ENCODE measurements at regions not wholly inside any gene's neighbourhood (a gene's known extent, or its start where the extent isn't known, plus 50 kb on each side); places are given as distances from the start of the nearest gene placed in this dataset.
A peak's percentile ranks its signal among the peaks of the same experiment; 100 is the strongest.

- Histone ChIP-seq H3K4me2 (ENCODE audit: insufficient read depth, low read length) (no peak overlapping the region), H4K20me1 (ENCODE audit: insufficient read depth, low read length) (no peaks in the 10 kb centered on the region), H3K9me3 (ENCODE audit: insufficient read depth, low read length, severe bottlenecking) (no peaks in the 10 kb centered on the region), H3K4me1 (ENCODE audit: insufficient read depth, low read length) (no peaks in the 10 kb centered on the region), H3K36me3 (ENCODE audit: insufficient read depth, low read length) (no peaks in the 10 kb centered on the region), H3K27me3 (ENCODE audit: insufficient read depth, low read length, poor library complexity) (peaks cover 6% of the 10 kb centered on the region), H2AFZ (ENCODE audit: low read depth, low read length) (no peak overlapping the region), H3K9ac (ENCODE audit: low read depth, low read length) (no peak overlapping the region), H3K4me3 (ENCODE audit: low read depth in 1 of 2, low read length in 2 of 2) (no peak overlapping the region), H3K79me2 (ENCODE audit: insufficient read depth, low read length) (no peaks in the 10 kb centered on the region), H3K27ac (ENCODE audit: low read length) (no peak overlapping the region)
- no peak for TF ChIP-seq EZH2 (IDR thresholded peaks at IDR 0.05; ENCODE audit: borderline replicate concordance, low read depth, low read length, severe bottlenecking)
- peak; percentile 68 for TF ChIP-seq CTCF (IDR thresholded peaks at IDR 0.05; ENCODE audit: borderline replicate concordance, extremely low read depth, low read length, poor library complexity, severe bottlenecking)
- DNase-seq (peak; percentile 16), ATAC-seq (ENCODE audit: insufficient read depth, low read depth) (peak; percentile 71)
These were observed 64.9 kb downstream of the C6orf58 start for GRCh38 chr6:127641905-127642304.
